RWPE2 (cell line): ENCODE measurements at regions not wholly inside any gene's neighbourhood (a gene's known extent, or its start where the extent isn't known, plus 50 kb on each side); places are given as distances from the start of the nearest gene placed in this dataset.

Source experiments
- ATAC-seq: fragments of 200-7000 bp; cut with Tn5 transposase; 3 replicates; pipeline ENCODE4 v1.9.1; 2021; ENCODE audit warnings: low read depth
- DNase-seq: peaks from one replicate; pipeline ENCODE4 v3.0.0-alpha.2; 2020; ENCODE audit warnings: low spot score
- H3K27ac ChIP-seq: fragments of 450-650 bp; 2 replicates; pipeline ENCODE4 v1.5.1; 2017; ENCODE audit warnings: mild to moderate bottlenecking; ENCODE audit not compliant: poor library complexity, severe bottlenecking
- H3K27me3 ChIP-seq: fragments of 250-450 bp; sonication (Bioruptor Pico); 2 replicates; pipeline ENCODE4 v1.5.1; 2021; ENCODE audit warnings: mild to moderate bottlenecking, moderate library complexity; ENCODE audit not compliant: insufficient read depth, poor library complexity, severe bottlenecking
- H3K36me3 ChIP-seq: fragments of 250-450 bp; sonication (Bioruptor Pico); 2 replicates; pipeline ENCODE4 v1.5.1; 2020; ENCODE audit warnings: low read depth, mild to moderate bottlenecking, moderate library complexity
- H3K4me1 ChIP-seq: fragments of 250-450 bp; sonication (Bioruptor Pico); 2 replicates; pipeline ENCODE4 v1.5.1; 2021; ENCODE audit warnings: mild to moderate bottlenecking, moderate library complexity; ENCODE audit not compliant: insufficient read depth, poor library complexity, severe bottlenecking
- H3K4me3 ChIP-seq: fragments of 250-450 bp; sonication (Bioruptor Pico); 2 replicates; pipeline ENCODE4 v1.5.1; 2021; ENCODE audit warnings: mild to moderate bottlenecking, moderate library complexity; ENCODE audit not compliant: severe bottlenecking
- H3K9me3 ChIP-seq: fragments of 250-450 bp; sonication (Bioruptor Pico); 2 replicates; pipeline ENCODE4 v1.5.1; 2021; ENCODE audit warnings: mild to moderate bottlenecking, moderate library complexity; ENCODE audit not compliant: severe bottlenecking
- TF ChIP-seq, protein P1 (sequence below): fragments of 450-650 bp; IDR thresholded peaks from one replicate; pipeline ENCODE4 v1.5.1; 2017; ENCODE audit warnings: mild to moderate bottlenecking, moderate library complexity; ENCODE audit not compliant: poor library complexity, severe bottlenecking

DNA sequence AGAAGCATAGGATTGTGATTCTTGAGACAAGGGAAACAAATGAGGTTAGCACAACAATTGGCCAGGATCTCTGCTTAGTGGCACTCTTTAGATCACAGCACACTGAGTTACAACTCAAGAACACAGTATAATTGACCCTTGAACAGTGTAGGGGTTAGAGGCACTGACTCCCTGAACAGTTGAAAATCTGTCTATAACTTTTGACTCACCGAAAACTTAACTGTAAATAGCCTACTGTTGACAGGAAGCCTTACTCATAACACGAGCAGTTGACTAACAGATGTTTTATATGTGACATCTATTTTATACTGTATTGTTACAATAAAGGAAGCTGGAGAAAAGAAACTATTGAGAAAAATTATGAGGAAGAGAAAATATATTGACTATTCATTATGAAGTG lies 296.1 kb downstream of the RERGL start:
- TF ChIP-seq, protein P1, sequence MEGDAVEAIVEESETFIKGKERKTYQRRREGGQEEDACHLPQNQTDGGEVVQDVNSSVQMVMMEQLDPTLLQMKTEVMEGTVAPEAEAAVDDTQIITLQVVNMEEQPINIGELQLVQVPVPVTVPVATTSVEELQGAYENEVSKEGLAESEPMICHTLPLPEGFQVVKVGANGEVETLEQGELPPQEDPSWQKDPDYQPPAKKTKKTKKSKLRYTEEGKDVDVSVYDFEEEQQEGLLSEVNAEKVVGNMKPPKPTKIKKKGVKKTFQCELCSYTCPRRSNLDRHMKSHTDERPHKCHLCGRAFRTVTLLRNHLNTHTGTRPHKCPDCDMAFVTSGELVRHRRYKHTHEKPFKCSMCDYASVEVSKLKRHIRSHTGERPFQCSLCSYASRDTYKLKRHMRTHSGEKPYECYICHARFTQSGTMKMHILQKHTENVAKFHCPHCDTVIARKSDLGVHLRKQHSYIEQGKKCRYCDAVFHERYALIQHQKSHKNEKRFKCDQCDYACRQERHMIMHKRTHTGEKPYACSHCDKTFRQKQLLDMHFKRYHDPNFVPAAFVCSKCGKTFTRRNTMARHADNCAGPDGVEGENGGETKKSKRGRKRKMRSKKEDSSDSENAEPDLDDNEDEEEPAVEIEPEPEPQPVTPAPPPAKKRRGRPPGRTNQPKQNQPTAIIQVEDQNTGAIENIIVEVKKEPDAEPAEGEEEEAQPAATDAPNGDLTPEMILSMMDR, result no peak
- Histone ChIP-seq H3K36me3 (no peaks in the 10 kb centered on the region), H3K27ac (no peak overlapping the region), H3K4me1 (no peaks in the 10 kb centered on the region), H3K4me3 (no peak overlapping the region), H3K9me3 (no peaks in the 10 kb centered on the region), H3K27me3 (no peaks in the 10 kb centered on the region)
- no peak for ATAC-seq
- no peak for DNase-seq

DNA sequence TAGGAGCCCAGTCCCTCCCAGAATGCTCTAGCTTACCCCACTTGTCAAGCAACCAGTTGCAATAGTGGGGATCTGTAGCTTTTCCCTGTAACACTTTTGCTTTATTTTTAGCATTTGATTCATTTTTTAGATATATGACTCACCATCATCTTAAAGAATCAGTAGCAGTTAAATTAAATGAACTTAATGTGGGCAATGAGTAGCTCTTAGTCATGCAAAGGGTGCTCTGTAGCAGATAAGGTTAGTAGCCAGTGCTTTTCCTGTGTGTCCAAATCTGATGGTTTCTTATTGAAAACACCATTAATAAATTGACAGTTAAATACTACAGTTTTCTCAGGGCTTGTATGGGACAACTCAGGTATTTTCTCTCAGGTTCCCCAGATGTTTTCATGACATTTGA lies 311.8 kb downstream of the RERGL start:
- TF ChIP-seq, protein P1, result no peak
- Histone ChIP-seq H3K9me3 (no peaks in the 10 kb centered on the region), H3K4me3 (no peak overlapping the region), H3K27me3 (no peaks in the 10 kb centered on the region), H3K4me1 (no peaks in the 10 kb centered on the region), H3K27ac (no peak overlapping the region), H3K36me3 (no peaks in the 10 kb centered on the region)
- DNase-seq, result no peak
- ATAC-seq, result no peak

DNA sequence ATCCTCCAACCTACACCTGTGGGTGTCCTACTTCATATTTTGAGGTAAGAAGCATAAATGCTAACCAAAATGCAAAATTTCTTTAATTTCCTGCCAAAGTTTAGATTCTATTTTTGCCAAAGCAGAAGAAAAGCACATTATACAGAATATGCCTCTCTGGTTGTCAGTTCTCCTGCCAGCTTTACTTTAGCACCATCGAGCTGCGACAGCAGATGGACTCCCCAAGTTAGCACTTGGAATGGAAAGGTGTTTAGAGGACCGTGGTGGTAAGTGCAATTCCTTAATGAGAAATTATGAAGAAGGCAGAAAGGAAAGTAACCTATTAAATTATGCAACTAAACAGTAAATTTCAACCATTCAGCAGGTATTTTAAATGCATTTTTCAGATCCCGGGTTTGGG lies 326.6 kb downstream of the RERGL start:
- Histone ChIP-seq H3K27ac (no peak overlapping the region), H3K36me3 (no peaks in the 10 kb centered on the region), H3K4me1 (no peaks in the 10 kb centered on the region), H3K27me3 (no peaks in the 10 kb centered on the region), H3K4me3 (no peak overlapping the region), H3K9me3 (no peaks in the 10 kb centered on the region)
- DNase-seq (no peak), ATAC-seq (no peak)
- TF ChIP-seq, protein P1, result no peak

DNA sequence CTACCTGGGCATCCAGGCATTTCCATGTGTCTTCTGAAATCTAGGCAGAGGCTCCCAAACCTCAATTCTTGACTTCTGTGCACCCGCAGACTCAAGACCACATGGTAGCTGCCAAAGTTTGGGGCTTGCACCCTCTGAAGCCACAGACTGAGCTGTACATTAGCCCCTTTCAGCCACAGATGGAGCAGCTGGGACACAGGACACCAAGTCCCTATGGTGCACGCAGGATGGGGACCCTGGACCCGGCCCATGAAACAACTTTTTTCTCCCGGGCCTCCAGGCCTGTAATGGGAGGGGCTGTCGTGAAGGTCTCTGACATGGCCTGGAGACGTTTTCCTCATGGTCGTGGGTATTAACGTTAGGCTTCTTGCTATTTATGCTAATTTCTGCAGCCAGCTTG lies 330.0 kb downstream of the RERGL start:
- Histone ChIP-seq H3K27ac (no peak overlapping the region), H3K4me3 (no peak overlapping the region), H3K4me1 (no peaks in the 10 kb centered on the region), H3K27me3 (no peaks in the 10 kb centered on the region), H3K36me3 (no peaks in the 10 kb centered on the region), H3K9me3 (no peaks in the 10 kb centered on the region)
- TF ChIP-seq, protein P1, result no peak
- DNase-seq (no peak), ATAC-seq (no peak)
